ENCODE measurements at regions not wholly inside any gene's neighbourhood (a gene's known extent, or its start where the extent isn't known, plus 50 kb on each side); places are given as distances from the start of the nearest gene placed in this dataset.

- no peak for TF ChIP-seq CTCF (conservative IDR thresholded peaks at IDR 0.05; ENCODE audit: low read length)
- TF ChIP-seq EZH2phosphoT487 (IDR thresholded peaks at IDR 0.05; ENCODE audit: borderline replicate concordance), result no peak
These were observed 215.9 kb downstream of the CRPPA start for GRCh38 chr7:16205466-16205865.
